Neuronal stem cell (in vitro differentiated cells): ENCODE measurements at regions not wholly inside any gene's neighbourhood (a gene's known extent, or its start where the extent isn't known, plus 50 kb on each side); places are given as distances from the start of the nearest gene placed in this dataset.

Source experiments
- DNase-seq: peaks from one replicate; pipeline ENCODE4 v3.0.0-alpha.2; 2013; ENCODE audit warnings: low spot score
- H2AFZ ChIP-seq: one replicate; pipeline ENCODE4 v1.6.1; 2013; ENCODE audit warnings: mild to moderate bottlenecking, low read length, inconsistent platforms
- H2AK5ac ChIP-seq: 2 replicates; pipeline ENCODE4 v1.6.1; 2013; ENCODE audit warnings: low read depth, mild to moderate bottlenecking, inconsistent platforms, low read length, moderate library complexity, mixed read lengths
- H2BK120ac ChIP-seq: 2 replicates; pipeline ENCODE4 v1.6.1; 2013; ENCODE audit warnings: low read depth, mild to moderate bottlenecking, inconsistent platforms, low read length, moderate library complexity, mixed read lengths
- H2BK12ac ChIP-seq: one replicate; pipeline ENCODE4 v1.6.1; 2013; ENCODE audit warnings: low read length, inconsistent platforms
- H2BK15ac ChIP-seq: 2 replicates; pipeline ENCODE4 v1.6.1; 2013; ENCODE audit warnings: mild to moderate bottlenecking, low read length, inconsistent platforms, mixed read lengths
- H2BK5ac ChIP-seq: one replicate; pipeline ENCODE4 v1.6.1; 2013; ENCODE audit warnings: inconsistent platforms, mild to moderate bottlenecking, low read length, moderate library complexity
- H3K14ac ChIP-seq: one replicate; pipeline ENCODE4 v1.6.1; 2013; ENCODE audit warnings: low read length, inconsistent platforms
- H3K18ac ChIP-seq: 2 replicates; pipeline ENCODE4 v1.6.1; 2013; ENCODE audit warnings: low read length, inconsistent platforms
- H3K23ac ChIP-seq: 2 replicates; pipeline ENCODE4 v1.6.1; 2013; ENCODE audit warnings: low read depth, mild to moderate bottlenecking, mixed read lengths, low read length, inconsistent platforms; ENCODE audit not compliant: poor library complexity
- H3K27ac ChIP-seq: replicated peaks from 3 replicates; pipeline ENCODE4 v1.5.1; 2013; ENCODE audit warnings: low read length, inconsistent platforms
- H3K27me3 ChIP-seq, 3 experiments: 2 replicates each; pipeline ENCODE4 v1.6.1; 2013; ENCODE audit warnings: low read length in 3 of 3, mild to moderate bottlenecking in 2 of 3, inconsistent platforms in 1 of 3, low read depth in 1 of 3, mixed read lengths in 1 of 3, moderate library complexity in 1 of 3; ENCODE audit not compliant: control insufficient read depth in 3 of 3, insufficient read depth in 3 of 3
- H3K36me3 ChIP-seq, 2 donors: replicated peaks in 1 of 2; 2 replicates each; pipeline ENCODE4 v1.6.1; 2013; ENCODE audit warnings: low read length in 2 of 2; ENCODE audit not compliant: control insufficient read depth in 2 of 2, insufficient read depth in 2 of 2
- H3K4ac ChIP-seq: 2 replicates; pipeline ENCODE4 v1.6.1; 2013; ENCODE audit warnings: inconsistent platforms, mild to moderate bottlenecking, low read length, moderate library complexity
- H3K4me1 ChIP-seq, 2 donors: 1 replicate in 1 of 2; 2 replicates in 1 of 2; pipeline ENCODE4 v1.6.1; 2013; ENCODE audit warnings: low read length in 2 of 2, low read depth in 1 of 2; ENCODE audit not compliant: control insufficient read depth in 2 of 2, insufficient read depth in 1 of 2
- H3K4me2 ChIP-seq: one replicate; pipeline ENCODE4 v1.6.1; 2013; ENCODE audit warnings: mild to moderate bottlenecking, low read length, inconsistent platforms; ENCODE audit not compliant: insufficient read depth, poor library complexity, severe bottlenecking
- H3K4me3 ChIP-seq, 2 donors: 2 replicates each; pipeline ENCODE4 v1.5.1; 2013; ENCODE audit warnings: low read length in 2 of 2, mild to moderate bottlenecking in 2 of 2, inconsistent platforms in 1 of 2, moderate library complexity in 1 of 2
- H3K79me1 ChIP-seq: one replicate; pipeline ENCODE4 v1.6.1; 2013; ENCODE audit warnings: low read depth, mild to moderate bottlenecking, inconsistent platforms, low read length, moderate library complexity
- H3K9ac ChIP-seq: one replicate; pipeline ENCODE4 v1.6.1; 2013; ENCODE audit warnings: mild to moderate bottlenecking, low read depth, low read length, inconsistent platforms; ENCODE audit not compliant: poor library complexity
- H3K9me3 ChIP-seq, 2 donors: replicated peaks in 1 of 2; 2 replicates each; pipeline versions ENCODE3 to v1.6.1; 2013; ENCODE audit warnings: low read length in 2 of 2, mild to moderate bottlenecking in 2 of 2, inconsistent platforms in 1 of 2, low read depth in 1 of 2, mixed read lengths in 1 of 2, moderate library complexity in 1 of 2; ENCODE audit not compliant: control insufficient read depth in 2 of 2, insufficient read depth in 1 of 2
- H4K8ac ChIP-seq: one replicate; pipeline ENCODE4 v1.6.1; 2013; ENCODE audit warnings: low read depth, mild to moderate bottlenecking, inconsistent platforms, low read length, moderate library complexity
- H4K91ac ChIP-seq: one replicate; pipeline ENCODE4 v1.6.1; 2013; ENCODE audit warnings: low read length, low read depth, mild to moderate bottlenecking, inconsistent platforms; ENCODE audit not compliant: poor library complexity
- WGBS, 2 donors: extraction: QIAGEN DNeasy Blood & Tissue Kit; methylation state at CpG; one replicate each; pipeline ENCODE4 v1.1.7; 2013; ENCODE audit warnings: missing lambda C conversion rate in 2 of 2, mixed read lengths in 1 of 2; ENCODE audit not compliant: insufficient read length in 2 of 2, insufficient replicate concordance in 1 of 2; ENCODE audit errors: extremely low coverage in 2 of 2; 5-methylcytosine and 5-hydroxymethylcytosine counted together

DNA sequence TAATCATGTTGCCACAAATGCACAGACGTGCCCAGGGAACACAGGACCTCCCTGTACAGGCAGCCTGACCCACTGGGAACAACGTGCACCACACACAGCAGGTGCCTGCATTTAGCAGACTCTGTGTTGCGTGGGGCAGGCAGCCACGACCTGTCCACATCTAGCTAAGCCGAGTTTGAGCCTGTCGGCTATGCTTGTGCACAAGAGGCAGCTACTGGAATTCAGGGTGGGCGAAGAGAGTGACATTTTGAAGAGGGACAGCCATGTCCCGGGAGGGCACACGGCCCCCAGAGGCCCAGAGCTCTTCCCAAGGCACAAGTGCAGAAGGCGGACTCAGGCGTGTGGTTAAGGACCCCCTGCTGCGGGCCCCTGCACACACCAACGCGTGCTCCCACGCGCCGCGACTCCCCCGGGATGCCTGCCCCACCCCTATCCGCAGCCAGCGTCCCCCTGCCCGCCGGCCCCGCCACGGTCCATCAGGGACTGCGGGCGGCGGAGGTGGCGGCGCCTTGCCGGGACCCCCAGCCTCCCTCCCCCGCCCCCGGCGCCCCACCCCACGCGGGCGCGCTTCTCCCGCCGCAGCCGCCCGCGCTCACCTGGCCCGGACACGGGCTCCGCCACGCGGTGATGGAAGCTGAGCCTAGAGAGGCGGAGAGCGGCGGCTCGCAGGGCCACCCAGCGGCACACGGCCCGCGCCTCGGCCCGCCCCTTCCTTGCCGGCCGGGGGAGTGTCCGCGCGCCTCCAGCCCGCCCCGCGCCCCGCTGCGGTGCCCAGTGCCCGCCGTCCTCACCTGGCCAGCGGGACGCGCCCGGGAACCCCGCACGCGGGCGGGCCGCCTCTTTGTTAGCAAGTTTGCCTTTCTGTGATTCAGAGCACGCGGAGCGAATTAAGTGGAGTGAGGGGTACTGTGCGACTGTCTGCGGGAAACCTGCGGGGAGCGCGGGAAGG, 125.3 kb upstream of the PRMT8 start:
- WGBS, 2 donors, result no CpG with 5 or more reads among the region's 87 CpGs
- no peak overlapping the region for H3K23ac ChIP-seq
- peak; percentile 39 for DNase-seq
- H3K4me3 ChIP-seq, result peak overlapping the region; percentile 30 to 82
- H2AFZ ChIP-seq, result peak overlapping the region; percentile 94
- H3K9ac ChIP-seq, result peak overlapping the region; percentile 26
- no peaks in the 10 kb centered on the region for H3K79me1 ChIP-seq
- peaks cover 5 to 9% of the 10 kb centered on the region in 2 donors for H3K4me1 ChIP-seq
- peak overlapping the region; percentile 57 for H3K14ac ChIP-seq
- H4K8ac ChIP-seq, result no peak overlapping the region
- peak overlapping the region; percentile 88 for H3K4me2 ChIP-seq
- no peak overlapping the region for H3K27ac ChIP-seq
- peak overlapping the region; percentile 77 for H3K18ac ChIP-seq
- peaks cover 0 to 5% of the 10 kb centered on the region in 2 donors for H3K9me3 ChIP-seq
- no peak overlapping the region for H2BK120ac ChIP-seq
- no peak overlapping the region for H2BK12ac ChIP-seq
- H2BK15ac ChIP-seq, result no peak overlapping the region
- peak overlapping the region; percentile 5 for H2AK5ac ChIP-seq
- H3K27me3 ChIP-seq, result peaks cover 0 to 79% (median 30%) of the 10 kb centered on the region in 3 experiments
- H2BK5ac ChIP-seq, result no peak overlapping the region
- H3K36me3 ChIP-seq, result no peaks in the 10 kb centered on the region
- no peak overlapping the region for H4K91ac ChIP-seq
- no peak overlapping the region for H3K4ac ChIP-seq

DNA sequence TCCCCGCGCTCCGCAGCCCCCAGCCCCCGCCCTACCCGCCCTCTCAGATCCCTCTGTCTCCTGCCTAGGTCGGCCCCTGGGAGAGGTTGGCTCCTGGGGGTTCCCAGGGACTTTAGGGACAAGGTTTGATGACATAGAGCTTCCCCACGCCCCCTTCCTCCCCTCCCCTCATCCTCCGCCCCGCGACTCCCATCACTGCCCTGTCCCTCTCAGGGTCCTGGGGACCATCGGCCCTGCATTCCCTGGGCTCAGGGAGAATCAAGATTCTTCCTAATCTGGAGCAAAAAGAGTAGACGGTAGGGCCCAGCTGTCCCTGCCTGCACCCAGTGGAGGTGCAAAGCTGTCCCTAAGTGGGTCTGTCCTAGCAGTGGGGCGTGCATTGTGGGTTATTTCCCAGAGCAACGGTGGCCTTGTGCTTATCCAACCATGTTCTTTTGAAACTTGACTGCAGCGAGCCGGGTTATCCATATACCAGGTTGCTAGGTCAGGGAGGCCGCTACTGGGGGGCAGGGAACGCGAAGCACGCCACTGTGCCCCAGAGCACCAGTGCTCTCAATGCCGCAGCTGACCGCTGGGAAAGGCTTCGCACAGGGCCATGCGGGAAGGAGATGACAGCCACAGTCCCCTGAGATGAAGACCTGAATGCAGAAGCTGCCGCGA, 124.4 kb upstream of the PRMT8 start:
- no peak overlapping the region for H2BK12ac ChIP-seq
- H2BK15ac ChIP-seq, result no peak overlapping the region
- H2AFZ ChIP-seq, result peak overlapping the region; percentile 94
- H2BK120ac ChIP-seq, result no peak overlapping the region
- H3K18ac ChIP-seq, result peak overlapping the region; percentile 24
- WGBS, 2 donors, result no CpG with 5 or more reads among the region's 26 CpGs
- no peak for DNase-seq
- H3K36me3 ChIP-seq, result no peaks in the 10 kb centered on the region
- H3K27me3 ChIP-seq, result peaks cover 0 to 87% (median 30%) of the 10 kb centered on the region in 3 experiments
- H3K27ac ChIP-seq, result no peak overlapping the region
- H3K23ac ChIP-seq, result peak overlapping the region; percentile 52
- no peak overlapping the region for H3K4ac ChIP-seq
- H3K9ac ChIP-seq, result peak overlapping the region; percentile 45
- H3K79me1 ChIP-seq, result no peaks in the 10 kb centered on the region
- H3K4me2 ChIP-seq, result peak overlapping the region; percentile 88
- peak overlapping the region; percentile 6 for H2BK5ac ChIP-seq
- peaks cover 5 to 9% of the 10 kb centered on the region in 2 donors for H3K4me1 ChIP-seq
- H3K4me3 ChIP-seq, result no peak overlapping the region
- H4K91ac ChIP-seq, result no peak overlapping the region
- H3K14ac ChIP-seq, result no peak overlapping the region
- peak overlapping the region; percentile 15 for H2AK5ac ChIP-seq
- no peak overlapping the region for H4K8ac ChIP-seq
- H3K9me3 ChIP-seq, result peaks cover 0 to 5% of the 10 kb centered on the region in 2 donors

DNA sequence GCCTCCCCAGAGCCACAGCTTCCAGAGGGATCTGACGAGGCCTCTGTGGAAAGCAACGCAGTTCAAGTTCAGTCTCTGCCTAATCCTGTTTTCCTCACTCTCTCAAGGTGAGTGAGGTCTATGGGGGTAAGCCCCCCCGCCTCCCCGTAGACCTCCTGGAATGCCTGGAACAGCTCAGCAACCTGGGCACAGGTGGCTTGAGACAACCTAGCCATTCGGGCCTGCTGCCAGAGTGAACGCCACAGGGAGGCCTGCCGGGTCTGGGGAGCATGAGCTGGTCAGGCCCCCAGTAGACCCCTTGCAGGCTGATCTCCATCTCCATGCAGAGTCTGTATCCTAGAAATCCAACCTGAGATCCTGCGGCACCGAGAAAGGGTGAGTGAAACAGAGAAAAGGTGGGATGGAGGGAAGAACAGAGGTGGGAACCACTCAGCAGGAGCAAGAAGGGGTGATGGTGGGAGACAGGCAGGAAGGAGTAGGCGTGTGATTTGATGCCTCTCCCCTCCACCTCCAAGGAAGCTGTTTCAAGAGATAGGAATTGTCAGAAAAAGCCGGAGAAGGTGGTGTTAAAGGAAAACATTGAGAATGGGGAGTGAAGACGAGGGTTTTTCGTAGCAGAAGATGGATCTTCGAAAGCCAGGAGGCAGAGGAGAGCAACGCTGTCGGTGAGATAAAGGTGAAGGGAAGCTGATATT, 123.1 kb upstream of the PRMT8 start:
- Histone ChIP-seq H4K8ac (no peak overlapping the region), H3K18ac (no peak overlapping the region), H3K27ac (no peak overlapping the region), H3K79me1 (no peaks in the 10 kb centered on the region), H2BK15ac (no peak overlapping the region), H3K9me3 (peaks cover 0 to 5% of the 10 kb centered on the region in 2 donors), H3K9ac (no peak overlapping the region), H2AFZ (no peak overlapping the region), H2BK12ac (no peak overlapping the region), H3K23ac (no peak overlapping the region), H3K4me2 (no peak overlapping the region), H2AK5ac (no peak overlapping the region), H3K4me3 (peak overlapping the region in 1 of 2 donors; percentile 31), H3K4me1 (peaks cover 5 to 9% of the 10 kb centered on the region in 2 donors), H3K36me3 (no peaks in the 10 kb centered on the region), H3K14ac (no peak overlapping the region), H2BK120ac (no peak overlapping the region), H3K4ac (no peak overlapping the region), H2BK5ac (no peak overlapping the region), H4K91ac (no peak overlapping the region), H3K27me3 (peaks cover 0 to 83% (median 30%) of the 10 kb centered on the region in 3 experiments)
- DNase-seq, result no peak
- no CpG with 5 or more reads among the region's 16 CpGs for WGBS, 2 donors
